GM12892 (cell line): ENCODE measurements at regions not wholly inside any gene's neighbourhood (a gene's known extent, or its start where the extent isn't known, plus 50 kb on each side); places are given as distances from the start of the nearest gene placed in this dataset.

Experiments used
- POLR2A ChIP-seq: IDR thresholded peaks from 2 replicates; pipeline ENCODE4 v1.6.1; 2011; ENCODE audit warnings: low read depth, low read length, control low read depth
- POLR2AphosphoS5 ChIP-seq: IDR thresholded peaks from 2 replicates; pipeline ENCODE4 v1.6.1; 2011; ENCODE audit warnings: low read depth, low read length, control low read depth

- TF ChIP-seq POLR2A (no peak), POLR2AphosphoS5 (no peak)
Observed at GRCh38 chr9:115466756-115467155, 348.8 kb upstream of the TNC start.
